ENCODE measurements at regions not wholly inside any gene's neighbourhood (a gene's known extent, or its start where the extent isn't known, plus 50 kb on each side); places are given as distances from the start of the nearest gene placed in this dataset.

DNA sequence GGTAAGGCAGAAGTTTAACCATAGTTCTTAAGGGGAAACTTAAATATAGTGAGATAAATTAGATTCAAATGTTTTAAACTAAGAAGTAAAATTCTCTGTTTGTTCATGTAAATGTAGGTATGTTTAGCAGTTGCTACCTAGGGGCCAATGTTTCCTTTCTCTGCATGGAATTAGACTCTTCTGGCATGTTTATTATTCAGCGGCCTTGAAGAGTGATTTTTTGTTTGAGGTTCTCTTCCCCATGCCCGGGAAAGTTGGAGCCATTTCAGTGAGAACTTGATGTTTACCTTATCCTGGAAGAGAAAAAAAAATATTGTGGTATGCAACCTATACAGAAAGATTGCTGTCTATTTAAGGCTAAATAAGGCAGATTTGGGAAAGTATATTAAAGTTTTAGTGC lies 492.9 kb downstream of the KLF5 start:
- no peaks in the 10 kb centered on the region; the same call in 1 of the 2 replicates for H3K27me3 ChIP-seq (ENCODE audit: control insufficient read depth, insufficient read depth, low read length)
- no peak for DNase-seq (ENCODE audit: low read depth)
- POLR2A ChIA-PET: no interaction called here
- TF ChIP-seq, protein P1, sequence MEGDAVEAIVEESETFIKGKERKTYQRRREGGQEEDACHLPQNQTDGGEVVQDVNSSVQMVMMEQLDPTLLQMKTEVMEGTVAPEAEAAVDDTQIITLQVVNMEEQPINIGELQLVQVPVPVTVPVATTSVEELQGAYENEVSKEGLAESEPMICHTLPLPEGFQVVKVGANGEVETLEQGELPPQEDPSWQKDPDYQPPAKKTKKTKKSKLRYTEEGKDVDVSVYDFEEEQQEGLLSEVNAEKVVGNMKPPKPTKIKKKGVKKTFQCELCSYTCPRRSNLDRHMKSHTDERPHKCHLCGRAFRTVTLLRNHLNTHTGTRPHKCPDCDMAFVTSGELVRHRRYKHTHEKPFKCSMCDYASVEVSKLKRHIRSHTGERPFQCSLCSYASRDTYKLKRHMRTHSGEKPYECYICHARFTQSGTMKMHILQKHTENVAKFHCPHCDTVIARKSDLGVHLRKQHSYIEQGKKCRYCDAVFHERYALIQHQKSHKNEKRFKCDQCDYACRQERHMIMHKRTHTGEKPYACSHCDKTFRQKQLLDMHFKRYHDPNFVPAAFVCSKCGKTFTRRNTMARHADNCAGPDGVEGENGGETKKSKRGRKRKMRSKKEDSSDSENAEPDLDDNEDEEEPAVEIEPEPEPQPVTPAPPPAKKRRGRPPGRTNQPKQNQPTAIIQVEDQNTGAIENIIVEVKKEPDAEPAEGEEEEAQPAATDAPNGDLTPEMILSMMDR (IDR thresholded peaks at IDR 0.05; ENCODE audit: insufficient read depth, low read depth, low read length): no peak
- CTCF ChIA-PET: no interaction called here
- H3K4me3 ChIP-seq (ENCODE audit: low read depth, low read length): no peak overlapping the region
- H3K36me3 ChIP-seq (ENCODE audit: control insufficient read depth, insufficient read depth, low read length): no peaks in the 10 kb centered on the region

DNA sequence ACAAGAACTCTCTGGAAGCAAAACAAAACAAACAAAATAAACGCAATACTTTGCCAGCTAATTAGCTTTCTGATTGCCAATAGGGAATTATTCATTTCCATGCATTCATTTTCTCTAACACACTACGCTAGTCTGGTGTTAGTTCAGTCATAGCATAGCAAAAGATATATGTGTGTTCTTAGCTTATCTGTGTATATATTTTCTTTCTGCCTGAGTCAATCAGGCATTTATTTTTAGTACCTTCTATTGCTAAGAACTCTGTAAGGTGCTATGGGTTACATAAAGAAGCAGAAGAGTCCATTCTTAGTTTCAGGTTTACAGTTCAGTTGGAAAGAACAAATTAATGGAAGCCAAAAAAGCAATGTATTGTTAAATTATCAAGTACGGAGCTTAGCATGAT lies 490.9 kb downstream of the KLF5 start:
- ChIA-PET CTCF (no interaction called here), POLR2A (no interaction called here)

DNA sequence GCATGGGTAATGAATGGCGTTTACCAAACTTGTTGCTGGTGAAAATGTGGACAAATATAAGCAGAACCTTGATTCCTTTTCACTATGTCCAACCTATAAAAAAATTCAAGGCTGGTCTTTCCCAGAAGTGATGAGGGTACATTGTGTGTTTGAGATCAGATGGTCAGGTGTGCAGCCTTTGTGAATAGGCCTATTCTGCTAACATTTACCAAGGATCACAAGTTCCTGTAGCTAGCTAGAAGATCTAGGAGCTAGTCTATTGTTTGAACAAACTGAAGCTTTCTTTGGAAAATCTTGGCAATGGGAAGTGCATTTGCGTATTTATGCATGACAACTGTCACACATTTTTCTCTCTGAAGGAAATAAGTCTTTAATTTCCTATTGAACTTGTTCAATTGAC lies 489.6 kb downstream of the KLF5 start:
- CTCF ChIA-PET: no interaction called here

More for the DNA sequence above, 490.9 kb downstream of the KLF5 start:
- Histone ChIP-seq H3K27me3 (ENCODE audit: control insufficient read depth, insufficient read depth, low read length) (no peaks in the 10 kb centered on the region; the same call in 1 of the 2 replicates), H3K4me3 (ENCODE audit: low read depth, low read length) (no peak overlapping the region), H3K36me3 (ENCODE audit: control insufficient read depth, insufficient read depth, low read length) (no peaks in the 10 kb centered on the region)
- DNase-seq (ENCODE audit: low read depth): no peak
- TF ChIP-seq, protein P1 (IDR thresholded peaks at IDR 0.05; ENCODE audit: insufficient read depth, low read depth, low read length): no peak

DNA sequence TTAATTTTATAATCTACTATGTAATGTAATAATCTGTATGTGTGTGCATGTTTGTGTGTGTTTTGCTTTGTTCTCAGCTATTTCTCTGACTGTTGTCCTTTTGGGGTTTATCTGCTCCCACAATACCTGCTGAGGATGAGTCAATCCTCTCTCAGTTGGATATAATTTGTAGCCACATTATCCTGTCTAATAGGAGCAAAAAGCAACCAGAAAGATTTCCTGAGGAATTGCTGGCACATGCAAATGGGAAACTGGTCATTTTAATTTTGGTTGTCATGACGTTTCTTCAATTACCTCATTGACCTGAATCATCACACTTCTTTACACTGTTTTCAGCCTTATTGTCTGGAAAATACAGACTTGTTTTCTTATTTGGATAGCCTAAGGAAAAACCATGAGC lies 488.4 kb downstream of the KLF5 start:
- ChIA-PET CTCF (no interaction called here), POLR2A (no interaction called here)
- TF ChIP-seq, protein P1 (IDR thresholded peaks at IDR 0.05; ENCODE audit: insufficient read depth, low read depth, low read length): no peak
- Histone ChIP-seq H3K27me3 (ENCODE audit: control insufficient read depth, insufficient read depth, low read length) (no peaks in the 10 kb centered on the region; the same call in 1 of the 2 replicates), H3K36me3 (ENCODE audit: control insufficient read depth, insufficient read depth, low read length) (no peaks in the 10 kb centered on the region), H3K4me3 (ENCODE audit: low read depth, low read length) (no peak overlapping the region)
- DNase-seq (ENCODE audit: low read depth): no peak

More for the DNA sequence above, 489.6 kb downstream of the KLF5 start:
- H3K36me3 ChIP-seq (ENCODE audit: control insufficient read depth, insufficient read depth, low read length): no peaks in the 10 kb centered on the region
- TF ChIP-seq, protein P1 (IDR thresholded peaks at IDR 0.05; ENCODE audit: insufficient read depth, low read depth, low read length): no peak
- POLR2A ChIA-PET: interaction anchor here (0.6 kb wide), 1 partner anchor 488 kb away, joined by 3 read pairs; no protein-coding TSS in a partner anchor
- H3K4me3 ChIP-seq (ENCODE audit: low read depth, low read length): no peak overlapping the region
- no peaks in the 10 kb centered on the region; the same call in 1 of the 2 replicates for H3K27me3 ChIP-seq (ENCODE audit: control insufficient read depth, insufficient read depth, low read length)
- DNase-seq (ENCODE audit: low read depth): no peak

DNA sequence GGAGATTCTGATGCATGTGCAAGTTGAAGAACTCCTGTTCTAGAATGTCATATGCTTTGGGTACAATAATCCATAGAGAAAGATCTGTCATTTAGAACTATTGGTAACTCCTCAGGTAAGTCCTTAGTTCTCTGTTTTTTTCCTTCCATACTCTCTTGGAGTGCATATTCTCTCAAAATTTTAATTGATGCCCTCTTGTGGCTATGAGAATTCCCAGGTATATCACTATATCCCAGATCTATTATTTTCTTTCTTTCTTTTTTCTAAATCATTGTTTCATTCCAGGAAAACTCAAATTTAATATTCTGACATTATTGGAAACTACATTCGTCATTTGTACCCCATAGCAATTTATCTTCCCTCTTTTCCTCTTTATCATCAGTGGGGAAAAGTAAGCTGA lies 485.4 kb downstream of the KLF5 start:
- Histone ChIP-seq H3K27me3 (ENCODE audit: control insufficient read depth, insufficient read depth, low read length) (no peaks in the 10 kb centered on the region), H3K4me3 (ENCODE audit: low read depth, low read length) (no peak overlapping the region), H3K36me3 (ENCODE audit: control insufficient read depth, insufficient read depth, low read length) (no peaks in the 10 kb centered on the region)
- no peak for DNase-seq (ENCODE audit: low read depth)
- TF ChIP-seq, protein P1 (IDR thresholded peaks at IDR 0.05; ENCODE audit: insufficient read depth, low read depth, low read length): no peak
- CTCF ChIA-PET: interaction anchor here (1.0 to 1.5 kb wide), 2 partner anchors 11 to 46 kb away, joined by 3 to 5 read pairs; no protein-coding TSS in a partner anchor
- POLR2A ChIA-PET: no interaction called here
